ENCODE measurements at regions not wholly inside any gene's neighbourhood (a gene's known extent, or its start where the extent isn't known, plus 50 kb on each side); places are given as distances from the start of the nearest gene placed in this dataset.
A peak's percentile ranks its signal among the peaks of the same experiment; 100 is the strongest.

DNA sequence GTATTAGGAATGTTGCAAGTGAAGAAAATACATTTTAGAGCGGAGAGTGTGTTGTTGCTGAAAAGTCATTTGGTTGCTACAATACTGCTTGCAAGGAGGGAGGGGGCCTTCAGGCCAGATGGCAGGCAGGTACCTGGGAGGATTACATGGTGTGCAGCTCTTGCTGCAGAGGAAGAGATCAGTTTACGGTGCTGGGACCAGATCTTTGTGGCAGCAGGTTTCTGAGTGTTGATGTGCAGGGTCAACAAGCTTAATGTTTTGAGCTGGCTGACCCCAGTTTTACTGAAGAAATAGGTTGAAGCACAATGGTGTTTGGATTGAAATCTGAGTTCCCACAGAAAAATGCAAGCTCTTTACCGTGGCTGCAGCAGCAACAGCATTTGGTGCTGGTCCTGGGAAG lies 96.4 kb upstream of the DDIT4L start:
- no peak overlapping the region for H3K4me3 Mint-ChIP-seq
- no peak overlapping the region for H4K8ac ChIP-seq (replicated peaks; ENCODE audit: insufficient read length, low read depth, low read length)

More for the DNA sequence above, 96.4 kb upstream of the DDIT4L start:
- Histone ChIP-seq H3K23ac (ENCODE audit: insufficient read length, low read depth, low read length) (no peak overlapping the region), H3K56ac (ENCODE audit: insufficient read length, low read depth, low read length) (no peak overlapping the region), H4K20me1 (ENCODE audit: control insufficient read depth, insufficient read depth, insufficient read length) (no peaks in the 10 kb centered on the region), H2BK20ac (ENCODE audit: low read depth, low read length, poor library complexity, severe bottlenecking) (no peak overlapping the region), H3K4me1 (ENCODE audit: insufficient read depth, low read length) (no peaks in the 10 kb centered on the region; the same call in 1 of the 2 replicates), H4K91ac (ENCODE audit: insufficient read length, low read depth, low read length) (no peak overlapping the region), H2AFZ (ENCODE audit: low read length) (no peak overlapping the region), H3T11ph (ENCODE audit: low read length) (no peak overlapping the region), H2BK15ac (ENCODE audit: low read depth, low read length) (no peak overlapping the region), H3K4ac (ENCODE audit: low read depth, low read length) (no peak overlapping the region), H3K27me3 (ENCODE audit: insufficient read depth, low read length) (no peaks in the 10 kb centered on the region), H4K5ac (ENCODE audit: insufficient read length, low read depth, low read length) (no peak overlapping the region), H3K79me2 (ENCODE audit: insufficient read depth, low read length) (no peaks in the 10 kb centered on the region), H2BK12ac (ENCODE audit: insufficient read length, low read depth, low read length) (no peak overlapping the region), H3K9me3 (ENCODE audit: control insufficient read depth, low read depth, low read length) (no peaks in the 10 kb centered on the region), H2BK5ac (ENCODE audit: insufficient read length, low read length) (no peak overlapping the region), H3K23me2 (ENCODE audit: insufficient read length, low read depth, low read length, poor library complexity, severe bottlenecking) (no peaks in the 10 kb centered on the region), H3K27ac (ENCODE audit: insufficient read length, low read depth, low read length) (no peak overlapping the region), H3K18ac (ENCODE audit: insufficient read length, low read depth, low read length) (no peak overlapping the region), H2BK120ac (ENCODE audit: low read depth, low read length, poor library complexity, severe bottlenecking) (no peak overlapping the region), H2AK5ac (ENCODE audit: insufficient read length, low read length) (no peak overlapping the region), H3K9ac (ENCODE audit: extremely low read depth, insufficient read length, low read length) (no peak overlapping the region), H3K79me1 (ENCODE audit: insufficient read depth, low read depth, low read length, poor library complexity, severe bottlenecking) (no peaks in the 10 kb centered on the region), H3K14ac (ENCODE audit: insufficient read depth, low read length) (no peak overlapping the region), H3K4me2 (ENCODE audit: insufficient read depth, insufficient read length, low read length) (no peak overlapping the region)
- Mint-ChIP-seq H3K36me3 (ENCODE audit: insufficient read depth in 1 of 3, low read depth in 3 of 3) (no peaks in the 10 kb centered on the region), H3K27me3 (ENCODE audit: low read depth) (no peaks in the 10 kb centered on the region), H3K9me3 (no peaks in the 10 kb centered on the region), H3K27ac (peak overlapping the region in 2 of 3 experiments; percentile 56 to 81; a peak in 4 of 7 replicates), H3K4me1 (peaks cover 28 to 31% of the 10 kb centered on the region in 2 experiments)
- TF ChIP-seq, protein P1, sequence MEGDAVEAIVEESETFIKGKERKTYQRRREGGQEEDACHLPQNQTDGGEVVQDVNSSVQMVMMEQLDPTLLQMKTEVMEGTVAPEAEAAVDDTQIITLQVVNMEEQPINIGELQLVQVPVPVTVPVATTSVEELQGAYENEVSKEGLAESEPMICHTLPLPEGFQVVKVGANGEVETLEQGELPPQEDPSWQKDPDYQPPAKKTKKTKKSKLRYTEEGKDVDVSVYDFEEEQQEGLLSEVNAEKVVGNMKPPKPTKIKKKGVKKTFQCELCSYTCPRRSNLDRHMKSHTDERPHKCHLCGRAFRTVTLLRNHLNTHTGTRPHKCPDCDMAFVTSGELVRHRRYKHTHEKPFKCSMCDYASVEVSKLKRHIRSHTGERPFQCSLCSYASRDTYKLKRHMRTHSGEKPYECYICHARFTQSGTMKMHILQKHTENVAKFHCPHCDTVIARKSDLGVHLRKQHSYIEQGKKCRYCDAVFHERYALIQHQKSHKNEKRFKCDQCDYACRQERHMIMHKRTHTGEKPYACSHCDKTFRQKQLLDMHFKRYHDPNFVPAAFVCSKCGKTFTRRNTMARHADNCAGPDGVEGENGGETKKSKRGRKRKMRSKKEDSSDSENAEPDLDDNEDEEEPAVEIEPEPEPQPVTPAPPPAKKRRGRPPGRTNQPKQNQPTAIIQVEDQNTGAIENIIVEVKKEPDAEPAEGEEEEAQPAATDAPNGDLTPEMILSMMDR (conservative IDR thresholded peaks at IDR 0.05): no peak
- no CpG with 5 or more reads among the region's 3 CpGs for WGBS (ENCODE audit: extremely low coverage, insufficient read length, low lambda C conversion rate)
- peak; percentile 45 for DNase-seq
